ENCODE measurements at regions not wholly inside any gene's neighbourhood (a gene's known extent, or its start where the extent isn't known, plus 50 kb on each side); places are given as distances from the start of the nearest gene placed in this dataset.

DNA sequence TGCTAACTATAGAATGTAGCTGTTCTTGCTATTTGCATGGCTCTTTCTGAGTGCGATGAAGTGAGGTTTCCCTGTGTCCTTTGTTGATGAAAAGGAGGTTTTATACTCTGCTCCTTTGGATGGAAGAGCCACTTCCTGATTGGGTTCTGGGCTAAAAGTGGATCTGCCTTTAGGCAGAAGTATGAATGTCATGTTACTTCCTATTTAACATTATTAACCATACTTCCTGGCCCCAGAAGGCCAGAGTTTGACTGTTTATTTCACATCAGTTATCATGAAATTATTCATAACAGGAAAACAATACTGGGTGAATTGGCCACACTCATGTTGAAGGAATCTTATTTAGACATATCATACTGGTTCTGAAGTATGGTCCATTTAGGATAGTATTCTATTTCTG, 386.2 kb downstream of the PCDH7 start:
- DNase-seq (ENCODE audit: low spot score): no peak

DNA sequence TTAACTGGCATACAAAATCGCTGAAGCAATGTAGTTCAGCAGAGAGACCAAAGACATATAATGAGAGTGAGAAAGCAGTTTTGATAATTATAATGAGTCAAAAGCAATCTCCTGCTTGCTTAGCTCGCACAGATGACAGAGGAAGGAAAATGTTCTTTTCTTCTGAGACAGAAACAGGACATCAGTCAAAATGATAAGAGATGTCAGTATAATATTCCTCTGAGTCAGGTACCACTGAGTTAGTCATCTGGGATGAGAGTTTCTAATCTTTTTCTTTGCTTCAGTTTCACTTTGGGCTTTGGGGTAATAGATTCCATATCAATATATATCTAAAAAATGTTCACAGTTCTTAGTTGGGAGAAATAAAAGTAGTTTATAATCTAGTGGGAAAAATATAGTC, 387.2 kb downstream of the PCDH7 start:
- no peak for DNase-seq (ENCODE audit: low spot score)

DNA sequence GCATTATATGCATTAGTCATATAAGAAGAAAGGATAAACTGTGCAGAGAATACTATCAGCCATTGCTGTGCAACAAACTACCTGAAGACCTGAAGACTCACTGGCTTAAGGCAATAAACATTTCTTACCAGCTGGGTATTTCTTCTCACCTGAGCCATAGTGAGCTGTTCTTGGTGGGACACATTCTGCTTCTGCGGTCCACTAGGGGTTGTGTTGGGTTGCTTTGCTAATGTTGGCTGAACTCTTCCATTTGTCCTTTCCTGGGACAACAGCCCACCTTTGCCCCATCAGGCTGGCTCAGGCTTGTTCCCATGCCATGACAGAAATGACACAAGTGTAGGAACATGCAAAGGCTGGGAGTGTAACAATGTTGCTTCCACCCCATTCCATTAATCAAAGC, 388.6 kb downstream of the PCDH7 start:
- no peak for DNase-seq (ENCODE audit: low spot score)

DNA sequence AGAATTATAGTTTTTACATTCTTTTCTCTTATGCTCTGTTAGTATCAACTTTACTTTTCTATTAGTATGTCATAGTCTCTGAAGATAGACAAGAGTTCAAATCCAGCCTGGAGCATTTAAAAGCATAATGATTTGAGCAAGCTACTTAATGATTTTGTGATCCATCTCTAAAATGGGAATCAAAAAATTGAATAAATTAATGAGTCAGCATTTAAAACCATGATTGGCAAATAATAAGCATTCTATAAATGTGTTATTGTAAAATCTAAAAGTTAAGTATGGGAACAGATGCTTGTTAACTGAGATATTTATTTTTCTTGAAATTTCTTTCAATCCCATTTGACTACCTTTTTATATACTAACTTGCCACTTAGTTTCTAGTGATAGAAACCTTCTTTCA, 391.6 kb downstream of the PCDH7 start:
- DNase-seq (ENCODE audit: low spot score): no peak

DNA sequence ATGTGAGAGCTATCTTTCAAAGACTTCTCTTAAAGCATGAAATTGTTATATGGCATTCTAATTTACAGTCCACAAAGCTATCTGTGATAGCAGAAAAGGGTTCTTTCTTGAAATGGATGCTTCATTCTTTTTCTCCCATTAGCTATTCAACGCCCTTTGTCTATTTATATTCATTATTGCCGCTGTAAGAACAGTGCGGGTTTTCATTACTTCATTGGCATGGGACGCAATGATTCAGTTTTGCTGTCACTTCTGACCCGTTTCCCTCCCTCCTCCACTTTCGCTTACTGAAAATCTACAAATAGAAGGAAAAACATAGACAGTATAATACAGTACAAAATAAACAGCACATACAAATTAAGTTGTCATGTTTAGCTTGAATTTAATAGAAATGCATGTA, 394.6 kb downstream of the PCDH7 start:
- no peak for DNase-seq (ENCODE audit: low spot score)

DNA sequence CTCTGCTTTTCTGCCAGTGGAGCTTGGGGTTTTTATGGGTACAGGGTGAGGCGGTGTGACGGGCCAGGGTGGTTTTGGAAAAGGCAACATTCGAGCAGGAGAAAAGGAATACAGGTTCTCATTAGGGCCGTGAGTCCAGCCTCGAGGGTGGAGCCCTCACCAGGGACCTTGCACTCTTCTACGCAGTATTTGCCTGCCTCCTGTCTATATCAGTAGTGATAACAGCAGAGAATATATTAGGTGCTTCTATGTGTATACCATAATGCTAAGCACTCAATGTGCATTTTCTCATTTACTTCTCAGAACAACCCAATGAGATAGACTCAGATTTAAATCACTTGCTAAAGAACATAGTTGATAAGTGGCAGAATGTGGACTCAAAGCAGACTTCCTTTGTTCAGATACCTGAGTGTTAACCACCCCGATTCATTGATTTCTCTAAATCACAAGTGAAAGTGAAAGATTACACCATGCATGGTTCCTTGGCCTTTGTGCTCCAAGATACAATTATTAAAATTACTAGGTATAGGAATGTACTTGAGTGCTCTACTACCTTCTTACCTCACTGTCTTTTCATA, 403.9 kb downstream of the PCDH7 start:
- DNase-seq (ENCODE audit: low spot score): no peak

DNA sequence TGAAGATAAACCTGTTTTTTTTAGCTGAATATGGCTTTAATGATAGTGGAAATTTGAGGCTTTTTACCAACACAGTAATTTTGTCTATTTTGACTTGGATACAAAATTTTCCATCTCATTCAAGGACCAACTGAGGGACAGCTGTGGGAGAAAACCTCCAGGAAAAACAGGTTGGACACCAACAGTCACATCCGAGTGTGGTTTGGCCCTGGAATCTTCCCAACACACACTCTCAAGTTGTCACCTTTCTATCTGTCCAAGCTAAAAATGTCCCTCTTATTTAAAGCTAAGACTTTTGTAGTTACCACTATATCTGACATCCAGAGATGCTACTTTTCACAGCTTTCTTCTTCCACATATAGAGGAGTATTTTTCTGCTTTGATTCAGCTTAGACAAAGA, 404.9 kb downstream of the PCDH7 start:
- DNase-seq (ENCODE audit: low spot score): no peak

DNA sequence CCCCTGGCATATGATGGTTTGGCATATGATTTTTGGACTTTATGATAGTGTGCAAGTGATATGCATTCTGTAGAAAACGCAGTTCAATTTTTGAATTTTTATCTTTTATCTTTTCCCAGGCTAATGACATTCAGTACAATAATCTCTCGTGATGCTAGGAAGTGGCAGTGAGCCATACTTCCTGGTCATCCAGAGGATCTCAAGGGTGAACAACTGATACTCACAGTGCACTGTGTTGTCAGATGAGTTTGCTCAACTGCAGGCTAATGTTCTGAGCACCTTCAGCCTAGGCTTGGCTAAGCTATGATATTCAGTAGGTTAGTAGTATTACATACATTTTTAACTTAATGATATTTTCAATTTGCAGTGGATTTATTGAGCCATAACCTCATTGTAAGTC, 405.3 kb downstream of the PCDH7 start:
- no peak for DNase-seq (ENCODE audit: low spot score)

DNA sequence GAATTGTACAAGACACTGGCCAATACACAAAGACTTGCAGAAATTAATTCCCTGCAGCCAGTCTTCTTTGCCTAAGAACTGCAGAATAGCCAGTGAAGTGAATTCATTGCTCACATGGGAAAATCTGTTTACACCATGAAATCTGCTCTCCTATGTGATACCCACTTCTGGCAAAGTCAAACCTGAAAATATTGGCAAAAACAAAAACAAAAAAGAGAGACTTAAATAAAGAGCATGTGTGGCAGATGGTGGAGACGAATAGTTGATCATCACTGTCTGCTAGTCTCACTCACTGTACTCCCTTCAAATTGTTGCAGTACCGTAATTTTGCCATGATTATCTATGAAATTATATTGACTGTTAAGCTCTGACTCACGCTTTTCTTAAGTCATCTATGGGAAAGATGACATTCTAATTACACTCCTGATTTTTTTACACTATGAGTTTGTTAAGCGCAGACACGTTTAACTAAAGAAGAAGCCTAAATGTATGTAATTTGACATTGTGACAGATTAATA, 406.8 kb downstream of the PCDH7 start:
- DNase-seq (ENCODE audit: low spot score): no peak

DNA sequence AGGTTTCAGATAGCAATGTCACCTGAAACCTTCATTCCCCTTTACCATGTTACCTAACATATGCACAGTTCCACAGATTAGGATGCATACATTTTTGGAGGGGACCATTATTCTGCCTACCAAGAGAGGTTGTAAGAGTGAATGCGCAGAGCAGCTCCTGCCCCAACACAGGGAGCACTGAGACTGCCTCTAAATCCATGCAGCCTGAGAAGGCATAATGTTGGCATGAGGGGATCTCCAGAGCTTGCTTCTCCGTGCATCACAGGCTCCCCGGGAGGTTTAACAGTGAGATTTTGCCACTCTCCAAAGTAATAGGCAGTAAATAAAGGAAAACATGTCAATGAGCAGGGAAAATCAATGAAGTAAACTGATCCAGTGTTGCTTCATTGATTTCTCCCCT, 410.8 kb downstream of the PCDH7 start:
- DNase-seq (ENCODE audit: low spot score): no peak

DNA sequence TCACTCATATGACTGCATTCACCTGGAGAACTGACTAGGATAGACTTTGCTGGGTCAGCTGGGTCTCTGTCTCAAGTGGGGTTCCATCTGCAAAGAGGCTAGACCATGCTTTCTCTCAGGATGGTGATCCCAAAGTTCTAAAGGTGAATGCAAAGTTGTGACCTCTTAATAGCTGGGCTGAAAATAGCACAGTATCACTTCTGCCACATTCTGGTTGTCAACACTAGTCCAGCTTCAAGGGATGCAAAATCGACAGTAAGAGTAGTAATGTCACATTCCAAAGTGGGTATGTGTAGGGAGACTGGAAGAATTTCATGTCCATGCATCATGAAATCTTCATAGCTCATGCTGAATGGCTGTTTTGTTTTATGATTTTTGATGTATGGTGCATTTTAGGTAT, 414.6 kb downstream of the PCDH7 start:
- DNase-seq (ENCODE audit: low spot score): no peak

DNA sequence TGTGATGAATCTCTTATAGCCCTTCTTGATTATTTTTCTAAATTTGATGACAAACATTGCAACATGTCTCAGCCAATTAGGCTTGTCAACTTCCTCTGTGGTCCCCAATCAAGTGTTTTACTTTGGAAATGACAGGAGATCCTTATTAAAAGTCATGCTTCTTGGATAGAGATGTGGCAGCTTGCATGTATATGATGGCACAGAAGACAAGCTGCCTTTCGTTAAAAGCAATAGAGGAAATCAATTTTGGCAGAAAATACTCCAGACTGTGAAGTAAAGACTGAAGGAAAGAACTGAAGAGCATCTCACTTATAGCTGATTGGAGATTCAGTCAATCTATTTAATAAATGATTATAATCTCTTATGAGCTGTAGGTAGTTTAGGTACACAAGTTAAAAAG, 419.6 kb downstream of the PCDH7 start:
- DNase-seq (ENCODE audit: low spot score): no peak

DNA sequence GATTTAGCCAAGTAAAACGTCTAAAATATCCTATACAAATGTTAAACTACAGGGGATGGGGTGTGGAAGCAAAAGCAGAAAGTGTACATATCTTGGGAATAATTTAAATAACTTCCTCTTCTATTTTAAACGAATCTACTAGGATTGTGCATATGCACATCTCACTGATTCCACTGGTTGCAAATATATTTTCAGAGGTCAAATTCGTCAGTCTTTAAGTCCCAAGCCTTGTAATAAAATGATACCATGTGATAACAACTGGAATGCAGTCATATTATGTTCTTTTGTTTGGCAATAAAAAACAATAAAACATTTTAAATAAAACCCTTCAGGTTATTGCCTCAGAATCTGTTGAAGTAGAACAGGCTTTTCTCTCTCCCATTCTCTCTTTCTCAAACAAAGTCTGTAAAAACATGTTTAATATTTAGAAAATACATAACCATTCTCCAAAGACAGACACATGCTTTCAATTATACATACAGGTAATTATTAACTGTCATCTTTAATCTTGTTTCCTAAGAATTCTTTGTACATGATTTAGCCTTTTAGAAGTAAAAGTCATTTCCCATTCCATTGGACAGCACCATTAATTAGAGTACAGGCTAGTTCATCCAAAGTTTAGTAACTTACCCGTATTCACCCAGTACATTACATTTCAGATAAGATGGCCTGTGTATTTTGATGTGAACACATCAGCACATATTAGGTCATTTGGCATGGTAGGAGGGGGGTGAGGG, 421.1 kb downstream of the PCDH7 start:
- DNase-seq (ENCODE audit: low spot score): no peak

DNA sequence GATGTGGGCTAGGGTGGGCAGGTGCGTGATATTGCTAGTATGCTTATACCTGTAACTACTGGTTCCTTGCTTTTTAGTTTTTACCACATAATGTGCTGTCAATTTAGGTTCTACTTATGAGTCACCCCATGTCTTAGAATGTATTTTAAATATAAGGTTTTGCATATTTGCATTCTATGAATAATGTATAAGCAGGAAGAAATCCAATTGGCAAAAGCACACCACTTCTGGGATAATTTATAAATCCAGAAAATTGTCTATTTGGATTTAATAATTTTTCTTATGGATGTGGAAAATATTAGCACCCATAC, 421.6 kb downstream of the PCDH7 start:
- DNase-seq (ENCODE audit: low spot score): no peak

DNA sequence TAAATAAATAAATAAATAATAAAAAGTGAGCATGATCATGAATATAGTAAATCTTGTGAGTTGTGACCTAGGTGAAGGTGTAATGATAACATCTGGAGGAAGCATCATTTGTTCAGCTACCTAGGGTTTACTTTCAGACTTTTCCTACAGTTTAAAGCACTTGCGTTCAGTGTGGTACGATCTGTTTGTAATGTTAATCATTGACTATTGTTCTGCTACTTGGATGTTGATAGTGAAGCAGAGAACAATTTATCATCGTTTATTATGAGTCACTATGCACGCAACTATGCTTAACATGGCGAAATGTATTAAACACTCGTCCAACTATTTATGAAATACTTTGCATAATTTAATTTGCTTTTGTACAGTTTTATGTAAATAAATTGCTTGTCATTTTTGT, 426.2 kb downstream of the PCDH7 start:
- no peak for DNase-seq (ENCODE audit: low spot score)

DNA sequence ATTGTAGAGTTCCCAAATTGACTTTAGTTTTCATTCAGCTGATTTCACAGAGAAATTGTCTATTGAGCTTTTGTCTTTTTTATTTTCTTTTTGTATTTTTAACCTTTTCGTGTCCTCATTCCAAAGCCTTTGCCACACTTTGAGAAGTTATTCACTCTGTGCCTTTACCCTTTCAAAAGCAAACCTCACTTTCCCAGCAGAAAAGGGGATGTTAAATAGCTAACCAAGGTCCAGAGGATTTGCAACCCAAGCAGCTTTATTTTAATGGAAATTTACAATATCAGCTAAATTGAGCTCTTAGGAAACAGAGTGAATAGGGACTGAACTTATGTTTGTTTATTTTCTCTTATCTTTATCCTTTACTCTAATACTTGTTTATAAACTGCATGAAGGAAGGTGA, 428.8 kb downstream of the PCDH7 start:
- DNase-seq (ENCODE audit: low spot score): no peak

DNA sequence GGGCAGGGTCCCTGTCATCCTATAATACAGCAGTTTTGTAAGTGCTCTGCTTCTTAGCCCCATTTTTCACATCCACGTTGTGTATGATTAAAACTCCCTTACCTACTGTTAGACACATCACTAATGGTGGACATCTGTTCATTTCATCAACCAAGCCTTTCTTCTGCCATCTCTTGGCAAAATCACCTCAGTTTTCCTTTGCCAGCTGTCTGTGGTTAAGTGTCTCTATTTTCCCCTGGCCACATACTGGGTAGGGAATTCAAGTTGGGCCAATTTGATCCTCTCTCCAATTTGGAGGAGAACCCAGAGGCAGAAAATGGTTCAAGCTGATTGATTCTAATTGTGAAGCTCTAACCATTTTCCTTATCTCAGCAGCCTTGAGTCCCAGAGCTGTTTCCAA, 436.1 kb downstream of the PCDH7 start:
- no peak for DNase-seq (ENCODE audit: low spot score)

DNA sequence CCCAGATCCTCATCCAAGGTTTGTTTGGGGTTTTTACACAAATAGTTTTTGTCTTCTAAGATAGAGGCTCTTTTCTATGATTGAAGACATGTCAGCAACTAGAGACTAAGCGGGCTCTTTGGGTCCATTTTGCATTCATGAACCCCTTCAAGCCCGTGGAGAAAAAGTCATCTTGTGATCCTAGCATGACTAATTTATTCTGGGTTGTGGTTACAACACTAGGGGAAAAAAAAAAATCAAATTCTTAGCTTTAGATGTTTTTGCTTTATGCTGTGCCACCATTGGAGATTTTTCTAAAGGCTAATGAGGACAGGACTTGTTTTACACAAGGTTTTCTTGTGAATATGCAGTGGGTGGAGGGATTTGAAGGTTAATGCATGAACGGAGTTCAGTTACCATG, 440.0 kb downstream of the PCDH7 start:
- DNase-seq (ENCODE audit: low spot score): no peak

DNA sequence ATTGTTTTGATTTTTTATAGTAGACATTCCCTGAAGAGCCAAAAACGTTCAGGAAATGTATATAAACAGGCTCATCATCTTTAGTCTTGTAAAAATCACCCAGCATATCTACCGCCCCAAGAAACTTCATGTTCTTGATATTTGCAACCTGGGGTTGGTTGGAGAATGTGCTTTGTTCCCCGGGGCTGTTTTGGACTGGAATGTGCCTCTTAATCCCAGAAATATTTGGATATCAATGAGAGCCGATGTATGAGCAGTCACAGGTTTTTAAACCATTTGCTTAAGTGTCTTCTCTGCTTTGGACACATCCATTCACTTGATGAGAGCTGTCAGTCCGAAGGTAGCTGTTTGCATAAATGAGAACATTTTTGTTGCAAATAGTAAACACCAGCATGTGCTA, 449.7 kb downstream of the PCDH7 start:
- no peak for DNase-seq (ENCODE audit: low spot score)

DNA sequence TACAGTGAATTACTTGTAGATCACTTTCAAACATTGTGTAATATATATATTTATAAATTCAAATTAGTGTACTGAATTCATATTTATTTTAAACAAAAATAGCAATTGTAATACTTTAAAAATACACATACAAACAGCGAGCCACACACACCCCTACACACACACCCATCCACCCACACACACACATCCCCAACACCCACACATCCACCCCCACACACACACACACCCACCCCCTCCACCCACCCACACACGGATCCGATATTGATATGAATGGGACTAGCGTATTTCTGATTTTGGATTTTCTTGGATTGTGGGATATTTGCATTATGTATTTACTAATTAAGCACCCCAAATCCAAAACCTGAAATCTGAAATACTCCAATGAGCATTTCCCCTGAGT, 451.2 kb downstream of the PCDH7 start:
- DNase-seq (ENCODE audit: low spot score): no peak

DNA sequence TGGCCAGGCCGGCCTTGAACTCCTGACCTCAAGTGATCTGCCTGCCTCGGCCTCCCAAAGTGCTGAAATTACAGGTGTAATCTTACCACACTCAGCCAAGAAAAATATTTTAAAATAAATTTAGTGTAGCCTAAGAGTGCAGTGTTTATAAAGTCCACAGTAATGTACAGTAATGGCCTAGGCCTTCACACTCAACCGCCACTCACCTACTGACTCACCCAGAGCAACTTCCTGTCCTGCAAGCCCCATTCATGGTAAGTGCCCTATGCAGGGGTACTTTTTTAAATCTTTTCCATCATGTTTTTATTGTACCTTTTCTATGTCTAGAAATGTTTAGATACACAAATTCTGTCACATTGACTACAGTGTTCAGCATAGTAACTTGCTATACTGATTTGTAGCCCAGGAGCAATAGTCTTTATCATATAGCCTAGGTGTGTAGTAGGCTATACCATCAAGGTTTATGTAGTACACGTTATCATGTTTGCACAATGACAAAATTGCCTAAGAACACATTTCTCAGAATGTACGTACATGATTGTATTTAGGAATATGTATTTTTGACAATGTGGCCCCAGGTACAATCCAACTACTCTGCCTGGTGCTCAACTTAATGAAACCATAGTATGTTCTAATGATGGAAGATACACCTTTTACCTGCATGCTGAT, 455.2 kb downstream of the PCDH7 start:
- DNase-seq (ENCODE audit: low spot score): no peak

DNA sequence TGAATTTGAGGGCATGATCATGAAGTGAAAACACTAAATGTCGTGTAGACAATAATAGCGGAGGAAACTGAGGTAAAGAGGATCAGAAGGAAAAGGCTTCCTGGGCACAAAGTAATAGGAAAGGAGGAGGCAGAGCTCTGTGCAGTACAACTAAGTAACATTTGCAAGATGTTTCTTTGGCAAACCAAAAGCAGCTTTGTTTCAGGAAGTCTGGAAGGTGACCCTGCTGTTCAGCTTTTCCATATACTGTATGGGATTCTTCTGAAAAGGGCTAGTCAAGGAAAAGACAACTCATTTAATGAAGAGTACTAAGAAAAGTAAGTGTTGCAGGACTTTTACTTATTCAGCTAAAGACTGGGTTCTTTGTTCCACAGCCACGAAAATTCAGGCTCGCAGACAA, 463.1 kb downstream of the PCDH7 start:
- no peak for DNase-seq (ENCODE audit: low spot score)

DNA sequence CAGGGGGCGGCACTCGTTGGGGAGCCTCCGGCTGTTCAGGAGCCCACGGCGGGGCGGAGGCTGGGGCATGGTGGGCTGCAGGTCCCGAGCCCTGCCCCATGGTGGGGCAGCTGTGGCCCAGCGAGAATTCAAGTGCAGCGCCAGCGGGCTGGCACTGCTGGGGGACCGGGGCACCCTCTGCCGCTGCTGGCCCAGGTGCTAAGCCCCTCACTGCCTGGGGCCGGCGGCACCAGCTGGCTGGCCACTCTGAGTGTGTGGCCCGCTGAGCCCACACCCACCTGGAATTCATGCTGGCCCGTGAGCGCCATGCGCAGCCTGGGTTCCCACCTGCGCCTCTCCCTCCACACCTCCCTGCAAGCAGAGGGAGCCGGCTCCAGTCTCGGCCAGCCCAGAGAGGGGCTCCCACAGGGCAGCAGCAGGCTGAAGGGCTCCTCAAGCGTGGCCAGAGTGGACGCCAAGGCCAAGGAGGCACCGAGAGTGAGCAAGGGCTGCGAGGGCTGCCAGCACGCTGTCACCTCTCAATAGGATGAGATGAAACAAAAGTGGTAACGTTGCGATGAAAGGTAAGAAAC, 464.9 kb downstream of the PCDH7 start:
- no peak for DNase-seq (ENCODE audit: low spot score)

Data from iPS-NIHi11 (cell line).